NCI-H1417 treated with DMSO at 0.1 percent for 48 hours (cell line): ENCODE measurements at regions not wholly inside any gene's neighbourhood (a gene's known extent, or its start where the extent isn't known, plus 50 kb on each side); places are given as distances from the start of the nearest gene placed in this dataset.

Experiments used
- DNase-seq: peaks from one replicate; lab custom pipeline; 2025; lab: John Stamatoyannopoulos, UW

DNA sequence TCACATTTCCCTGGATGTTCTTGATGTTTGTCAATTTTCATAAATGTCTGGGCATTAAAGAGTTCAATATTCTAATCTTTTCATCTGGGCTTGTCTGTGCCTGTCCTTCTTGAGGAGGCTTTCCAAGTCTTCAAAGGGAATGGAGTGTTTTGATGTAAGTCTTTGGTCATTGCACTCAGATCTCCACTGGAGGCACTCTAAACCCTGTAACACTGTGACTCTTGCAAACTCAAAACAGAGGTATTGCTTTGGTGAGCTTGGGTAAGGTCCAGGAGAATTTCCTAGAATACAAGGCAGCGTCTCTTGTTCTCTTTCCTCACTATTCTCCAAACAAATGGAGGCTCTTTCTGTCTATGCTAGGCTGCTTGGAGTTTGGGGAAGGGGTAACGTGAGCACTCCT lies 1118.1 kb upstream of the PABPC4L start:
- DNase-seq = no peak

DNA sequence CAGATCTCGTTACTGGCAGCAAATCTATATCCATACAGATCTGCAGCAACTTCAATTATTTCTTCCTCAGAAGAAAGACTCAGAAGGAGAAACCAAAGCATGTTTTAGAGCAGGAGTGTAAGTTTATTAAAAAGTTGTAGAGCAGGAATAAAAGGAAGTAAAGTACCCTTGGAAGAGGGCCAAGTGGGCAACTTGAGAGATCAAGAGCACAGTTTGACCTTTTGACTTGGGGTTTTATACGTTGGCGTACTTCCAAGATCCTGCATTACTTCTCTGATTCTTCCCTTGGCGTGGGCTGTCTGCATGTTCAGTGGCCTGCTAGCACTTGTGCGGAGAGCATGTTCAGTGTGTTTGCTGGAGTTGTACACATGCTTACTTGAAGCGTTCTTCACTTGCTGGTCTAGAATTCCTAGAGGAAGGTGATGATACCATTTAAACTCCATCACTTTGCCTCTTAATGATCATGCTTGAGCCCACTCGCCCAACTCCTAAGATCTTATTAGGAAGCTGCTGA lies 1114.7 kb upstream of the PABPC4L start:
- DNase-seq = no peak

DNA sequence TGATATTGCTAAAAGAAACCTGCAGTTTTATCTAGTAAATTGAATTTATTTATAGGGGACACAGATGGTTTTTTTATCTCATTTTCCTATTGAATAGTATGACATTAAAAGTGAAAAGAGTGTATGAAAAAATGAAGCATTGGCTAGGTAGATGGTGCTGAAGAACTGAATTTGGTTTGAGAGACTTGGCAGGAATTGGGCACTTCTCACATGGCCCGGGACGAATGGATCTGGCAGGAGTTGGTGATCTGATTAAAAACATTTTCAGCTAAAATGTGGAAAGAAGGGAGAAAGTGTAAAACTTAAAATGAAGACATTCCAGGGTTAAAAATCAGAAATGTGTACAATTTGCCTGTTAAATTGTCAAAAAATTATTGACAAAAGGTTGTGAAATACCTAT lies 1088.5 kb upstream of the PABPC4L start:
- DNase-seq = no peak

DNA sequence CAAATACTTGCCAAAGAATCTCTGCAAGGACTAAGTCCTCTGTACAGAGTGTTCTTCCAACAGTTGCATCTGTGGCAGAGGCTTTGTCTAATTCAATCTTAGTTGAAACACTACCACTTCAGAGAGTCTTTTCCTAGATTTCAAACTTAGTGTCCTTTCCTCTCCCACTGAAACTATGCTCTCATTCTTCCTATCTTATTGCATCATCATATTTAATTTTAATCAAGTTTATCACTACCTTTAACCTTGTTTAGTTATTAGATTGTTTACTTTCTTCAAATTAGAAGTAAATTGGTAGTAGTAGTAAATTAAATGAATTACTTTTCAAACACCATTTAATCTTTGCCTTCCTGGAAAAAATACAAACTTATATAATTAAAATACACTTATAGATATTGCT lies 1082.3 kb upstream of the PABPC4L start:
- DNase-seq = no peak

DNA sequence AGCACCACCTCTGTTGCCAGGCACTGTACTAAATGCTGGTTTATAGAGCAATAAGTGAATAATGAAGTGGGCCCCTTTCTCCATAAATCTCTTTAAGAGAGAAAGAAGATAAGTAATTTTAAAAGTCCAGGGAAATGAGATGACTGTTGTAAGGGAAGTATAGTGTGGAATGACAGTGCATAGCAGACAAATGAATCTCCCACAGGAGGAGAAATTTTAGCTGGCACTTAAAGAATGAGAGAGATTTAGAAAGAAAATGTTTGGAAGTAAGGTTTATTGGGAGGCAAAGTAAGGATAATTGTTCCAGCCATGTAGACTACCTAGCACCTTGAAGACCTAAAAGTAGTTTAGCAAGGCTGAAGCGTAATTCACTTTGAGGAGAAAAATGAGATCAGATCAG lies 1081.1 kb upstream of the PABPC4L start:
- no peak for DNase-seq

DNA sequence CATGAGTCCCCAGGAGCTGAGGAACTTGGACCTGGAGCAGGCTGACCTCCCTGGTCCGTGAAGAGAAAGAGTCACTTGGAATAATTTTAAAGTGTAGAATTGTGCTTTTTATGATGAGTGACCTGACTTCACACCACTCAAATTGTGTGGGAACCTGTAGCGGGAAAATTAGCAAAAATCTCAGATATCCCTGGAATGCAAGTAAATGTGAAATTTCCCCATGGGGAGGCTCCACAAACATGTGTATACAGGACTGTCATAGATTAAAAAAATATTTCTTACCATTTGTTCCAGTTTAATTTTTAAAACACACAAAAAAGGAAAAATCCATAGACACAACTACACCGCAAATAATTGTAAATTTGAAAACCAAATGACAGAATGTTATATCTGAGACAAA lies 1079.6 kb upstream of the PABPC4L start:
- DNase-seq = no peak

DNA sequence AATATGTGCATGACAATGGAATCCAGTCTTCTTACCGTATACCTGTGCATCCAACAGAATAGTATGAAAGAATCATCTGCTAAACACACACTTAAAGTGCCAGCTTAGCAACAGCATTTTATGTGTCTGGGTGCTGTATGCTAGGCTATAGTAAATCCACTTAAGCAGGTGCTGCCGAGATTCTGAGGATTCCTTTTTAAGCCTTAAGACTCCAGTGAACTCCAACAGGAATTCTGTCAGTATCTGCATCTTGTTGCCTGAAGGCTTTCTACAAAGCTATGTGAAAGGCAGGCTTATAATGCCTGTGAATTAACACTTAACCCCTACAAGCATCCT lies 1076.4 kb upstream of the PABPC4L start:
- DNase-seq = no peak

DNA sequence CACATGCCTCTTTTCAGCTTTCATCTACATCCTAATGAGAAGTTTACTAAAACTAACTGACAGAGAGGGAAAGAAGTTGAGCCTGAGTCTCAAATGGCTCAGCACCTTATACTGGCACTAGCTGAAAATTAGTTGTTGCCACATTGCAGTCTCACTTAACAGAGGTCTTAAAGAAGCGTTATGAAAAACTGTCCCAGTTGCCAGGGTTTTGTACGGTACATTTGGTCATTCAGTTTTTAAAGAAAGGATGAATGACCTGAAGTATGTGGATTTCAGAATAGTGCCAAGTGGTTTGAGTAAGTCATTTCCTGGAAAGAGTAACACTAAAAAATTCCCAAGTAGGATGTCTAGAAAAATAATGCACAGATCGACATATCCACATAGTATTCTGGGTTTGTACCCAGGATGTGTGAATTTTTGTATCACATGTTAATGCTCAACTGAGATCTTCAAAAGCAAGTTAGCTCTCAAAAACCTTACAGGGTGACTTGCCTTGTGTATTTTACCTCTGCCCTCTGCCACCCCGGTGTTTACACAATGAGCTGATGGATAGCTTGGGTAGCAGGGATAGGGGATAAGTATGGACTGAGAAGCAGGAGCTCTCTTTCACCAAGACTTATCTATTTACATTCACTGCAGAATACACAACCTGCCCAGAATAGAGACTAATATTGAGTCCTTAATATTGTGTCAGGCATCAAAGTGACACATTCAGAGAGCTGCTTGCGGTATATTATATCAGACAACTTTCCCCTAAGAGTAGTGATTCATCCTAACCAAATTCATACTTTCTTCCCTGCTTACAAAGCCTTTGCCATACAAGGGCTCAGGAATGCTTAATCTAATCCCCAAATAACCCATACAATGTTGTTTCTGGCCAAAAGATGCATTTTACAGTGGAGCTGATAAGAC lies 1075.7 kb upstream of the PABPC4L start:
- DNase-seq = no peak

DNA sequence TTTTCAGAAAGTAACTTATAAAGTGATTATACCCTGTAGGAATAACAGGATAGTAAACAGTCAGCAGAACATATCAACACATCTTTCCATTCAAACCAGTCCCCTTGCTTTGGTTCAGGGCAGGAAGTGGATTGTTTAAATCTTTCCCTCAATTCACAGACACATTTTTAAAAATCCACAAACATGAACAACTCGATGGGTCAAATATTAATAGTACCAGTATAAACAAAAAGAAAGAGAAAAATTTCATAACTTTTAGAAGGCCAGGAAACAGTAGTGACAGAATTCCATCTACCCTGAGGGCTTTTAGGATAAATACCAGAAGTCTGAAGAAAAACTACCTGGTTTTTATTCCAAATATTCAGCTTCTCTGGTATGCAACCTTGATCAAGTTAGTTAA lies 1072.8 kb upstream of the PABPC4L start:
- no peak for DNase-seq

DNA sequence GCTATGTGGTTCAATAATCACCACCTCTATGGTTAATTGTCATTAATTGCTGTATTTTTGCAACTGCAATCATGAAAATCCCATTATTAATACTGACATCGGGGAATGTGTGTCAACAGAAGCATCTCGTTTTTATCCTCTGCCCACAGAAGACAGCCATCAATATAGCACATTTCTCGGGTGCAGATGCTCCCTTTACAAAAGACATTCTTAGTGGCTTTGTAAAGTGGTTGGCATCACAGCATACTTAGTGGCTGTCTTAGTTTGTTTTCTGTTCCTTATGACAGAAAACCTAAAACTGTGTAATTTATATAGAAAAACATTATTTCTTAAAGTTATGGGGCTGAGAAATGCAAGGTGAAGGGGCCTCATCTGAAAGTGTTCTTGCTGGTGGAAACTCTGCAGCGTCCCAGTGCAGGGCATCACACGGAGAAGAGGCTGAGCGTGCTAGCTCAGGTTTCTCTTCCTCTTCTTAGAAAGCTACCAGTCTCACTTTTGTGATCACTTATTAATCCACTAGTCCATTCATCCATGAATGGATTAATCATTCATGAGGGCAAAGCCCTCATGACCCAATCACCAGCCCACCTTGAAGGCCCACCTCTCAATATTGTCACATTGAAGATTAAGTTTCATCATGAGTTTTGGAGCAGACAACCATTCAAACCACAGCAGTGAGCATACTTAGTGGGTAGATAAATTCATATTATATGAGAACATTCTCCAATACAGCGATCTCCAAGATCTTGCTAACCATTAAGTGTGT lies 1067.7 kb upstream of the PABPC4L start:
- DNase-seq = no peak

DNA sequence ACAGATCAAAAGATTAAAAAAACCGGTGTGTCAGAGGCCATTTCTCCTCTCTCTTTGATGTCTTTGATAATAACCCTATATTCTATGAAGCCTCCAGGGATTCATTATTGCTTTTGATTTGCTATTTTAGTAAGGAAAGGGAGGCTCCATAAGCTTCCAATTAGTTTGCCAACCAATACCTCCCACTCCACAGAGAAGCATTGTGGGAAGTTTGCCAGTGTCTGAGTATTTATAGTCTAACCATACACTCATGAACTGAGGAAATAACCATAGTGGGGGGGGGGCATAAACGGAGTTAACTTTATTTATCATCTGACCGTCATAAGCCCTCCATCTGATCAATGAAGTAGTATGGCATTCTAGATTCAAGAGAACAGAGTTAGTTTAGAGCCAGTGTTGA lies 1066.8 kb upstream of the PABPC4L start:
- no peak for DNase-seq

DNA sequence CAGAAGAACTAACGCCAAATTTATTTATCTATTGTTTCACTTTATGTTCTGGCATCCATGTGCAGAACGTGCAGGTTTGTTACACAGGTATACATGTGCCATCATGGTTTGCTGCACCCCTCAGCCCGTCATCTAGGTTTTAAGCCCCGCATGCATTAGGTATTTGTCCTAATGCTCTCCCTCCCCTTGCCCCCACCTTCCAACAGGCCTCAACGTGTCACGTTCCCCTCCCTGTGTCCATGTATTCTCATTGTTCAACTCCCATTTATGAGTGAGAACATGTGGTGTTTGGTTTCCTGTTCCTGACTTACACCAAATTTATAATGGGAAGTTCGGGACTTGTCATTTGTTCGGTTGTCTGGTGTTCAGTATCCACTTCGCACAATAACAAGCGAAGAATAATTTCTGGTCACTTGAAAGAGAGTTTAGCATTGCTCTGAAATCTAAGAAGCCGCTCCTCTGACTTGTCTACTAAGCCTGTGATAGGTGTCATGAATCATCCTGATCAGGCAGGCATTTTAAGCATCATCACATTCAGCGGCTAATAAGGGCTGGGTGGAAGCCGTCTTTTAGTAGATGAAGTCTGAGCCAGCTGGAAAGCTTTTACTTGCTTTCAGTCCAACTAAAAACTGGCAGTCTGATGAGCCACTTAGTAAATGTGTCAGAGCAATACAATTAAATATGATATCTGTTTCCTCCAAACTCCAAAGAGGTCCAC lies 1065.7 kb upstream of the PABPC4L start:
- no peak for DNase-seq

DNA sequence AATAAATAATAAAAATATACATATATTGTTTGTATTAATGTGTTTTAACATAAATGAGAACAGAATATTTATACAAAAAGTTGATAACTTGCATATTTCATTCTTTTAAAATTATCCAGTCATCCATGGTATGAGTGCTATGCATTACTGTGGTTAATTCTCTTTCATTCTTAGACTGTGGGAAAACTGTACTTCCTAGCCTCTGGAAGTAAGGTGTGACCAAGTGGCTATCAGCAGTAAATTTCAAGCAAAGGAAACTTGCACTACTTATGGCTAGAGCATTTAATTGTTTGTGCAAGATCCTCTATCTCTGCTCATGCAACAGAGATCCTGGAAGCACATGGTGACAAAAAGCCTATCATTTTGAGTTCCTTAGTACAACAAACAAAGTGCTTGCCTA lies 1054.5 kb upstream of the PABPC4L start:
- DNase-seq = no peak

DNA sequence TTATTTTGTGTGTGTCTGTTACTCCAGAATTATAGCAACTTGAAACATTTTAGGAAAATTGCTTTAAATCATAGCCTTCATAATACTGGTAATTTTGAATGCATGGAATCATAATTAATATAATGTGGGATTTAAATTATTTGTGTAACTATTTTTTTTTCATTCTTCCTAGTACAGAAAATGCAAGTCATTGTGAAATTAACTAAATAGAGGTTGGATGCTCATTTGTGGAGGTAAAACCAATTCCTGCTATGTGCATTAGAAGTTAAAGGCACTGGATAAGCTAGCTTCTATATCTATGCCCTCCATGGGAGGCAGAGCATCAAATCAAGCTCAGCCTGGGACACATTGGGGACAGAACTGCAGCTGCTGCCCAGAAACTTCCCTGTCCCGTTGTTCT lies 1048.5 kb upstream of the PABPC4L start:
- DNase-seq = no peak

DNA sequence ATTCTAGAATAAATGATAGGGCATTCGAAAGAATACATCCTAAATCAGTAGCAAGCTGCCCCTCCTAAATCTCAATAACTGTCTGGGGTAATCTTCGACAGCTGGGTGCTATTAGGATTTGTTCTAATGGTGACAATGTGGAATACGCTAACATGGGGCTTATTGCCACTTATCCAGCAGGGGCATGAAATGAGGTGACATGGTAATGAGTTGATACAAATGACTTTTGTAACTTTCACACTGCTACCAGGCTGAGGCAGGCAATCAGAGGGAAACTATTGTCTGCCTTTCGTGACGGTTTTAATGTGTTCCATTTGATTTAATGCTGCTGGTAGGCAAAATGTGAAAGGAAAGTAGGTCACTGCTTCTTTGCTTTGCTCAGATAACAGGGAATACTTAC lies 1047.4 kb upstream of the PABPC4L start:
- no peak for DNase-seq

DNA sequence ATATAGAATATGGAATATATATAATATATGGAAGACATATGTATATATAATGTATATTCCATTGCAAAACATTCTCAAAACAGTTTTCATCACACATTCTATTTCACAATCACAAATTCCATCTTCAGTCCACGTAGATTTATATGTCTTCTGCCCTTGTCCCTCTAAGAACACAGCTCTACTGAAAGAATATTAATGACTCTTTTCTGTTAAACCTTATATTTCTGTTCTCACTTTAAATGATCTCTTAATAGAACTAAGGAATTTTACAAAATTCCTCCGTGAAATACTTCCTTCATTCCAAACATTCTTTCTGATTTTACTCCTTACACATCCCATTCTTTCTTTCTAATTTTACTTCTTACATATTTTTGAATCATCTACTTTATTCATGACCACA lies 1043.1 kb upstream of the PABPC4L start:
- DNase-seq = no peak

DNA sequence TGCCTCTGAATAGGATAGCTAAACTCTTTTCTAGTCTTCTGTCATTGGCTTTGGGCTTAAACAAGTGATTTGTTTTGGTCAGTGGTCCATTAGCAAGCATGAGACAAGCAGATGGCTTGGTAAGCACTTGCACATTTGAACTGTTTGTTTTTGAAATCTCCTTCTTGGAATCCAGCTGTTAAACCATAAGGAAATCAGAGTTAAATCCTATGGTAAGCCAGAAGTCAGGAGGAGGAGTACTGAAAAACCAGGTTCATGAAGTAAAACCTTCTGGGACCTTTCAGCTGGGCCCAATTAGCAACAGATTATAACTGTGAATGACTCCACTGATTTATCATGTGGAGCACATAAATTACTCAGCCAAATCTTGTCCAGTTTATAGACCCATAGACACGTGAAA lies 1042.5 kb upstream of the PABPC4L start:
- DNase-seq = no peak

DNA sequence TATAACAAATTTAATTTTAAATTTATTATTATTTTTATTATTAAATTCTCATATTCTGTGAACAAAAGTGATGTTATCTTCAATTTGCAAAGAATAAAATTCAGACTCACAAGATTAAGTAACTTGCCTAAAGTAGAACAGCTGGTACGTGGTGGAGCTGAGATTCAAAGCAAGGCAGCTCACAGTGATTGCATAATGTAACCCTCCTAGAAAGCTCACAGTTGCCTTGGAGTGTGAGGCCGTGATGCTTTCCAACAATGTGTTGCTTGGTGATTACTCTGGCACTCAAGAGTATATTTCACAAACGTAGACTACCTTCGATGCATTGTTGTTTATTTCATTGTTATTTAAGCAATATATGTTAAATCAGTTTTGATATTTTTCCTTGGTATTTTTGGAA lies 1039.2 kb upstream of the PABPC4L start:
- no peak for DNase-seq

DNA sequence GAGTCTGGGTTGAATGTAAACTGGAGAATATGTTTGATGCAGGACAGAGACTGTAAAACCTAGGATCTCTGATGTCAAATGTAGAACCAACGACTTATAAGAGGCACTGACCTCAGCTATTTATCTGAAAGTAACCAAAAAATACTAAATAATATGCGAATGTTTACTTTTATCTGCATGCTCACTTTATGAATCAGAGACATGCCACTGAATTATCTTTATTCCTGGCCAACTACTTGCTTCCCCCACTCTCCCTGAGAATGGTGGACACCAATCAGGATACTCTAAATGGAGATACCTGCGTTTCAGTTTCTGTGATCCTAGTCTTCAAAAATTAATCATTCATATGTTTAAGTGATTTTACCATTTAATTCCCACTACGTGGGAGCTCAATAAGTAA lies 1038.4 kb upstream of the PABPC4L start:
- DNase-seq = no peak

DNA sequence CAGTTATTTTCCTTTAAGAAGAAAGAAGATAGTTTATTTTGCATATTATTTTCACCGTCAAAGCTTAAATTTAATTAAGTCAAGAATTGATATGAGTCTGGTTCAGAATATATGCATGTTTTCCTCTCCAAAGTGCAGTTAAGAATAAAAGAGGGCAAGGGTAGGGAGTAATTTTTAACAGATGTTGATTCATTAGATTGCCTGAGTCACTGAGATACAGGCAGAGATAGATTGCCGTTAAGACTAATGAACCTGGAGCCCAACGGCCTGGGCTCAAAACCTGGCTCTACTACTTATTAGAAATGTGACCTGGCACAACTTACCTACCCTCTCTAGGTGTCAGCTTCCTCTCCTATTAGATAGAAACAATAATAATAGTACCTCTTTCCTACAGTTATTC lies 1037.4 kb upstream of the PABPC4L start:
- no peak for DNase-seq

DNA sequence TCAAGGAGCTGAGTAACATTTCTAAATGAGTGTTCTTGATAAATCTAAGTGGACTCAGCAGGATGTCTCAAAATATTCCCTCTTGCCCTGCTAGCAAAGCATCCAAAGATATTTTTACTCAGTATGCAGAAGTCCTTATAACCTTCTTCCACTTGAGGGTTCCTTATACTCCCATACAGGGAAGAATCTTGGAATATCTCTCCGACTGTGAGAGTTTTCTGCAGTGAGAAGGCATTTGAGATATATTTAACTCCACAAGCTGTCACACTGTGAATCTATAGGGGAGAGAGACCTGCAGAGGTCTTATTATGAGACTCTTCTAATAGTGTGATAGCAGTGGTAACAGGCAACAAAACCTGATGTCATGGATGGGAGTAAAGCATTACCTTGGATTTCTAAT lies 1034.5 kb upstream of the PABPC4L start:
- no peak for DNase-seq

DNA sequence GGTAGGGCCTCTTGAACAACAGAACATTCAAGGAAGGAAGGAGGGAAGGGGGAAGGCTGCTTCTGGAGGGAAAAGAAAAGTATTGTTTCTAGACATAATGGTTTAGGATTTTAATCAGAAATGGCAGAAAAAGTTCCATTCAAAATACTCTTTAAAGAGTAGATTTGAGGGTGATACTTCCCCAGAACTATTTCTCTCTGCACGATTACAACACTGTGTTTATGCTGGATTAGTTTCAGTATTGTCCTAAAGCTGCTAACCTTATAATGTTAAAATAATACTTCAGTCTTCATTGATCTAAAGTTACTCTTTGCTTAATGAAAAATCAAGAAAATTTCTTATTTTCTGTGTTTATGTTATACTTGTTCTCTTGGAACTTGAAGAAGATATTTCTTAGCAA lies 1026.3 kb upstream of the PABPC4L start:
- no peak for DNase-seq

DNA sequence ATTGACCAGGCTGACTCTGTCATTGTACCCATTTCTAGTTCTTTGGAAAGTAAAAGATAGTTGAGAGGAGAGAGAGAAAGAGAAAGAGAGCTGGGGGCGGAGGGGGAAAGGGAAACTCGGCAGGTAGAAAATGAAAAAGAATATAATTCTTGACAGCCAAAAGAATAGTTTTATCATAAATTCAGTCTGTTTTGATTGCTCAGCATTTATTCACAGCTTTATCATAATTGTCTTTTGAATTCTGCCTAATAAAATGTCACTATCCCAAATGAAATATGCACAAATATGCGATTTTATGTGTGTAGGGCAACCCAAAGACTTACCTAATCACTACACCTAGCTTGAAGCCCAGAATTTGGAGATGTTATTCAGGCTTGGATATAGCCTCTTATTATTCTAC lies 1024.0 kb upstream of the PABPC4L start:
- DNase-seq = no peak
